H9 (cell line): ENCODE measurements at regions not wholly inside any gene's neighbourhood (a gene's known extent, or its start where the extent isn't known, plus 50 kb on each side); places are given as distances from the start of the nearest gene placed in this dataset.

Source experiments
- DNase-seq: peaks from one replicate; pipeline ENCODE4 v3.0.0-alpha.2; 2017
- H2AFZ ChIP-seq: one replicate; pipeline ENCODE4 v1.6.1; 2013; ENCODE audit warnings: mild to moderate bottlenecking, low read length, control low read depth, moderate library complexity
- H2AK5ac ChIP-seq: 2 replicates; pipeline ENCODE4 v1.6.1; 2013; ENCODE audit warnings: low read length, control low read depth, mixed read lengths; ENCODE audit not compliant: insufficient read length
- H2BK120ac ChIP-seq: one replicate; pipeline ENCODE4 v1.6.1; 2013; ENCODE audit warnings: low read depth, mild to moderate bottlenecking, low read length, control low read depth, inconsistent platforms; ENCODE audit not compliant: poor library complexity, severe bottlenecking
- H2BK12ac ChIP-seq: 2 replicates; pipeline ENCODE4 v1.6.1; 2013; ENCODE audit warnings: low read length, control low read depth, mixed read lengths, low read depth; ENCODE audit not compliant: insufficient read length
- H2BK15ac ChIP-seq: 2 replicates; pipeline ENCODE4 v1.6.1; 2013; ENCODE audit warnings: low read depth, low read length, control low read depth
- H2BK20ac ChIP-seq: one replicate; pipeline ENCODE4 v1.6.1; 2013; ENCODE audit warnings: low read depth, mild to moderate bottlenecking, low read length, control low read depth, inconsistent platforms; ENCODE audit not compliant: poor library complexity, severe bottlenecking
- H2BK5ac ChIP-seq: 2 replicates; pipeline ENCODE4 v1.6.1; 2013; ENCODE audit warnings: low read length, control low read depth, mixed read lengths; ENCODE audit not compliant: insufficient read length
- H3K14ac ChIP-seq: 2 replicates; pipeline ENCODE4 v1.6.1; 2013; ENCODE audit warnings: low read length, control low read depth; ENCODE audit not compliant: insufficient read depth
- H3K18ac ChIP-seq: 2 replicates; pipeline ENCODE4 v1.6.1; 2013; ENCODE audit warnings: low read depth, mild to moderate bottlenecking, mixed read lengths, low read length, control low read depth; ENCODE audit not compliant: insufficient read length
- H3K23ac ChIP-seq: 2 replicates; pipeline ENCODE4 v1.6.1; 2013; ENCODE audit warnings: low read length, control low read depth, mixed read lengths, low read depth; ENCODE audit not compliant: insufficient read length
- H3K23me2 ChIP-seq: 2 replicates; pipeline ENCODE4 v1.6.1; 2013; ENCODE audit warnings: low read depth, mild to moderate bottlenecking, mixed read lengths, low read length, control low read depth; ENCODE audit not compliant: insufficient read length, poor library complexity, severe bottlenecking
- H3K27ac ChIP-seq: 2 replicates; pipeline ENCODE4 v1.5.1; 2013; ENCODE audit warnings: low read length, control low read depth, mixed read lengths, low read depth; ENCODE audit not compliant: insufficient read length
- H3K27me3 ChIP-seq: 2 replicates; pipeline ENCODE4 v1.6.1; 2013; ENCODE audit warnings: low read length, control low read depth, inconsistent platforms; ENCODE audit not compliant: insufficient read depth
- H3K4ac ChIP-seq: 2 replicates; pipeline ENCODE4 v1.6.1; 2013; ENCODE audit warnings: low read depth, mild to moderate bottlenecking, control low read depth, inconsistent platforms, low read length, moderate library complexity
- H3K4me1 ChIP-seq: 2 replicates; pipeline ENCODE4 v1.6.1; 2013; ENCODE audit warnings: low read length, control low read depth, inconsistent platforms; ENCODE audit not compliant: insufficient read depth
- H3K4me2 ChIP-seq: 2 replicates; pipeline ENCODE4 v1.6.1; 2013; ENCODE audit warnings: low read length, control low read depth, mixed read lengths; ENCODE audit not compliant: insufficient read length, insufficient read depth
- H3K56ac ChIP-seq: 2 replicates; pipeline ENCODE4 v1.6.1; 2013; ENCODE audit warnings: low read depth, mild to moderate bottlenecking, mixed read lengths, low read length, control low read depth; ENCODE audit not compliant: insufficient read length
- H3K79me1 ChIP-seq: 2 replicates; pipeline ENCODE4 v1.6.1; 2013; ENCODE audit warnings: low read depth, mild to moderate bottlenecking, moderate library complexity, low read length, control low read depth, inconsistent platforms; ENCODE audit not compliant: insufficient read depth, poor library complexity, severe bottlenecking
- H3K79me2 ChIP-seq: 2 replicates; pipeline ENCODE4 v1.6.1; 2013; ENCODE audit warnings: low read length, control low read depth, inconsistent platforms; ENCODE audit not compliant: insufficient read depth
- H3K9ac ChIP-seq: 2 replicates; pipeline ENCODE4 v1.6.1; 2013; ENCODE audit warnings: low read length, control low read depth, mixed read lengths; ENCODE audit not compliant: insufficient read length; ENCODE audit errors: extremely low read depth
- H3K9me3 ChIP-seq: one replicate; pipeline ENCODE4 v1.6.1; 2013; ENCODE audit warnings: low read depth, low read length, inconsistent platforms; ENCODE audit not compliant: control insufficient read depth
- H3T11ph ChIP-seq: one replicate; pipeline ENCODE4 v1.6.1; 2013; ENCODE audit warnings: mild to moderate bottlenecking, low read length, control low read depth, inconsistent platforms
- H4K20me1 ChIP-seq: one replicate; pipeline ENCODE4 v1.6.1; 2013; ENCODE audit not compliant: control insufficient read depth, insufficient read length, insufficient read depth
- H4K5ac ChIP-seq: 2 replicates; pipeline ENCODE4 v1.6.1; 2013; ENCODE audit warnings: low read depth, mild to moderate bottlenecking, mixed read lengths, low read length, control low read depth; ENCODE audit not compliant: insufficient read length
- H4K8ac ChIP-seq: replicated peaks from 2 replicates; pipeline ENCODE4 v1.6.1; 2013; ENCODE audit warnings: low read length, control low read depth, mixed read lengths, low read depth; ENCODE audit not compliant: insufficient read length
- H4K91ac ChIP-seq: 2 replicates; pipeline ENCODE4 v1.6.1; 2013; ENCODE audit warnings: low read depth, mild to moderate bottlenecking, moderate library complexity, mixed read lengths, low read length, control low read depth; ENCODE audit not compliant: insufficient read length
- H3K27ac Mint-ChIP-seq, 3 experiments: 2 replicates in 2 of 3; 3 replicates in 1 of 3; pipeline ENCODE4 v1.8.0; 2020 to 2021; ENCODE audit warnings: mixed read lengths in 3 of 3, mild to moderate bottlenecking in 1 of 3, moderate library complexity in 1 of 3
- H3K27me3 Mint-ChIP-seq: 2 replicates; pipeline ENCODE4 v1.8.0; 2021; ENCODE audit warnings: low read depth, mild to moderate bottlenecking, moderate library complexity, mixed read lengths
- H3K36me3 Mint-ChIP-seq, 3 experiments: 2 replicates in 2 of 3; 3 replicates in 1 of 3; pipeline ENCODE4 v1.8.0; 2020 to 2021; ENCODE audit warnings: low read depth in 3 of 3, mixed read lengths in 3 of 3; ENCODE audit not compliant: insufficient read depth in 1 of 3
- H3K4me1 Mint-ChIP-seq, 2 experiments: 2 replicates each; pipeline ENCODE4 v1.8.0; 2020; ENCODE audit warnings: mixed read lengths in 2 of 2
- H3K4me3 Mint-ChIP-seq, 2 experiments: 2 replicates in 1 of 2; 3 replicates in 1 of 2; pipeline ENCODE4 v1.8.0; 2020 to 2021; ENCODE audit warnings: mild to moderate bottlenecking in 2 of 2, mixed read lengths in 2 of 2, moderate library complexity in 1 of 2
- H3K9me3 Mint-ChIP-seq, 2 experiments: 2 replicates in 1 of 2; 3 replicates in 1 of 2; pipeline ENCODE4 v1.8.0; 2020; ENCODE audit warnings: mild to moderate bottlenecking in 2 of 2, mixed read lengths in 2 of 2, moderate library complexity in 1 of 2
- WGBS: extraction: QIAGEN DNeasy Blood & Tissue Kit; methylation state at CpG from one replicate; pipeline ENCODE4 v1.1.7; 2013; ENCODE audit warnings: missing lambda C conversion rate, low lambda C conversion rate, mixed read lengths; ENCODE audit not compliant: insufficient read length; ENCODE audit errors: extremely low coverage; 5-methylcytosine and 5-hydroxymethylcytosine counted together
- TF ChIP-seq, protein P1 (sequence below): fragments of 200-600 bp; sonication (generic); conservative IDR thresholded peaks from 3 replicates; pipeline ENCODE4 v1.8.0; 2021; ENCODE audit warnings: antibody characterized with exemption, mild to moderate bottlenecking

DNA sequence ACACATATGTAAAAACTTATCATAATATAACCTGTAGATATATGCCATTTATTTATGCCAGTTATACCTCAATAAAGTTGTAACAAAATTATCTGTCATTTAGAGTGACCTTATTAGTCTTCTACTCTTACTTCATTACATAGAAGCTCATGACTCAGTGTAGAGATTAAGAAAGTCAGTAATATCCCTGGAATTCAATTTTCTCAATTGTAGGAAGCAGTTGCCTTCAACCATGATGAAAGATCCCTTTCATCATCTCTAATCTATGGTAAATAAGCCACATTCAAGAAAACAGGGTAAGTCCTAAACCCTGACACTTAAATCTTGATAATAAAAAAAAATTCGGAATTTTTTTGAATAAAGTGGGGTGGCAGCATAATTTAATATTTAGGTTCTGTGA, 216.5 kb upstream of the PEX5L start:
- Histone ChIP-seq H3K27me3 (no peaks in the 10 kb centered on the region), H4K91ac (no peak overlapping the region), H2BK15ac (no peak overlapping the region), H2BK120ac (no peak overlapping the region), H3K23me2 (no peaks in the 10 kb centered on the region), H3K4me1 (no peaks in the 10 kb centered on the region), H4K8ac (no peak overlapping the region), H4K5ac (no peak overlapping the region), H3K18ac (no peak overlapping the region), H2BK20ac (no peak overlapping the region), H3K56ac (no peak overlapping the region), H3K14ac (no peak overlapping the region), H3K4me2 (no peak overlapping the region), H3K27ac (no peak overlapping the region), H3K9ac (no peak overlapping the region), H2BK12ac (no peak overlapping the region), H2BK5ac (no peak overlapping the region), H3T11ph (no peak overlapping the region), H3K79me2 (no peaks in the 10 kb centered on the region), H3K79me1 (no peaks in the 10 kb centered on the region), H3K4ac (no peak overlapping the region), H2AFZ (no peak overlapping the region), H3K23ac (no peak overlapping the region), H2AK5ac (no peak overlapping the region), H3K9me3 (no peaks in the 10 kb centered on the region), H4K20me1 (no peaks in the 10 kb centered on the region)
- no peak overlapping the region for H3K4me3 Mint-ChIP-seq
- no CpG with 5 or more reads among the region's 1 CpG for WGBS
- TF ChIP-seq, protein P1, sequence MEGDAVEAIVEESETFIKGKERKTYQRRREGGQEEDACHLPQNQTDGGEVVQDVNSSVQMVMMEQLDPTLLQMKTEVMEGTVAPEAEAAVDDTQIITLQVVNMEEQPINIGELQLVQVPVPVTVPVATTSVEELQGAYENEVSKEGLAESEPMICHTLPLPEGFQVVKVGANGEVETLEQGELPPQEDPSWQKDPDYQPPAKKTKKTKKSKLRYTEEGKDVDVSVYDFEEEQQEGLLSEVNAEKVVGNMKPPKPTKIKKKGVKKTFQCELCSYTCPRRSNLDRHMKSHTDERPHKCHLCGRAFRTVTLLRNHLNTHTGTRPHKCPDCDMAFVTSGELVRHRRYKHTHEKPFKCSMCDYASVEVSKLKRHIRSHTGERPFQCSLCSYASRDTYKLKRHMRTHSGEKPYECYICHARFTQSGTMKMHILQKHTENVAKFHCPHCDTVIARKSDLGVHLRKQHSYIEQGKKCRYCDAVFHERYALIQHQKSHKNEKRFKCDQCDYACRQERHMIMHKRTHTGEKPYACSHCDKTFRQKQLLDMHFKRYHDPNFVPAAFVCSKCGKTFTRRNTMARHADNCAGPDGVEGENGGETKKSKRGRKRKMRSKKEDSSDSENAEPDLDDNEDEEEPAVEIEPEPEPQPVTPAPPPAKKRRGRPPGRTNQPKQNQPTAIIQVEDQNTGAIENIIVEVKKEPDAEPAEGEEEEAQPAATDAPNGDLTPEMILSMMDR: no peak
- H3K27ac Mint-ChIP-seq: no peak overlapping the region
- H3K4me1 Mint-ChIP-seq: peaks cover 0 to 4% of the 10 kb centered on the region in 2 experiments; a peak in 1 of 4 replicates
- no peak for DNase-seq
- peaks cover 0 to 6% (median 0%) of the 10 kb centered on the region in 3 experiments; a peak in 2 of 7 replicates for H3K36me3 Mint-ChIP-seq
- H3K27me3 Mint-ChIP-seq: no peaks in the 10 kb centered on the region
- peaks cover 0 to 6% of the 10 kb centered on the region in 2 experiments; a peak in 2 of 5 replicates for H3K9me3 Mint-ChIP-seq
